HG03060 (cell line): ENCODE measurements at regions not wholly inside any gene's neighbourhood (a gene's known extent, or its start where the extent isn't known, plus 50 kb on each side); places are given as distances from the start of the nearest gene placed in this dataset.
"Not testable (repeated sequence)": the region's sequence is repeated elsewhere in the genome, so short reads cannot be mapped to it uniquely, and the experiment has no call there.

ENCODE experiments used
- ATAC-seq: cut with Tn5 transposase; IDR thresholded peaks from one replicate; pipeline ENCODE4 v1.9.1; 2021; ENCODE audit warnings: low read depth, moderate number of reproducible peaks; ENCODE audit not compliant: unreplicated experiment

- ATAC-seq = no peak
Observed at GRCh38 chr4:103422467-103423219, 224.5 kb upstream of the CENPE start.

GRCh38 chr4:103415801-103416200 is 217.7 kb upstream of the CENPE start:
- no peak for ATAC-seq

- not testable (repeated sequence) for ATAC-seq
Observed at GRCh38 chr4:103412646-103413045, 214.5 kb upstream of the CENPE start.

- ATAC-seq = no peak
Observed at GRCh38 chr4:103410386-103410785, 212.2 kb upstream of the CENPE start.

GRCh38 chr4:103405415-103405814 is 207.3 kb upstream of the CENPE start:
- ATAC-seq = no peak

- ATAC-seq = no peak
Observed at GRCh38 chr4:103403619-103404018, 205.5 kb upstream of the CENPE start.

- ATAC-seq = no peak
Observed at GRCh38 chr4:103402198-103402597, 204.1 kb upstream of the CENPE start.

GRCh38 chr4:103400405-103400804 is 202.3 kb upstream of the CENPE start:
- ATAC-seq = peak; percentile 78

- ATAC-seq = no peak
Observed at GRCh38 chr4:103397541-103397940, 199.4 kb upstream of the CENPE start.

GRCh38 chr4:103387508-103388011 is 189.4 kb upstream of the CENPE start:
- not testable (repeated sequence) for ATAC-seq

GRCh38 chr4:103385565-103385964 is 187.4 kb upstream of the CENPE start:
- ATAC-seq = not testable (repeated sequence)

GRCh38 chr4:103375278-103375677 is 177.1 kb upstream of the CENPE start:
- no peak for ATAC-seq

GRCh38 chr4:103374758-103375157 is 176.6 kb upstream of the CENPE start:
- ATAC-seq = no peak

GRCh38 chr4:103374306-103374705 is 176.2 kb upstream of the CENPE start:
- no peak for ATAC-seq

- ATAC-seq = no peak
Observed at GRCh38 chr4:103372002-103372558, 173.9 kb upstream of the CENPE start.

- ATAC-seq = no peak
Observed at GRCh38 chr4:103370336-103370735, 172.2 kb upstream of the CENPE start.

GRCh38 chr4:103365285-103365684 is 167.1 kb upstream of the CENPE start:
- ATAC-seq = no peak

GRCh38 chr4:103364083-103364482 is 165.9 kb upstream of the CENPE start:
- no peak for ATAC-seq

- ATAC-seq = no peak
Observed at GRCh38 chr4:103361926-103362325, 163.8 kb upstream of the CENPE start.

- ATAC-seq = no peak
Observed at GRCh38 chr4:103359900-103360299, 161.8 kb upstream of the CENPE start.

- no peak for ATAC-seq
Observed at GRCh38 chr4:103354006-103354405, 155.9 kb upstream of the CENPE start.

- ATAC-seq = no peak
Observed at GRCh38 chr4:103329642-103330041, 131.5 kb upstream of the CENPE start.
